ENCODE measurements at regions not wholly inside any gene's neighbourhood (a gene's known extent, or its start where the extent isn't known, plus 50 kb on each side); places are given as distances from the start of the nearest gene placed in this dataset.

DNA sequence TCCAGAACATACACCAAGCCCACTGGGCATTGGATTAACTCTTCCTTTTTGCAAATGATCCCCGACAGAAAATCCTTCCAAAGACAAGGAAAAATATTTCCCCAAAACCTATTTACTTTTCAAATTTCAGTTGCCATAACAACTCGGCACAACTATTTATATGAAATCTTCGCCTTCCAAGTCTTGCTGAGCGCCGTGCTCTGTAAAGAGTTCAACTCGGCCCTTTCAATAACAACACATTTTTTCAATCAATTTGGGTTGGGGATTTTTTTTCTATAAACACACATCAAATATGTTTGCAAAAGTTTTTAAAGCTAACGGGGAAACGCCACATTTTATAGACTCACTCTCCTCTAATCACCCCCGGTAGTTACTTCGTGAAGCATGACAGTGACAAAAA is 333.8 kb downstream of the MN1 start (continued):
- TF ChIP-seq, protein P1, sequence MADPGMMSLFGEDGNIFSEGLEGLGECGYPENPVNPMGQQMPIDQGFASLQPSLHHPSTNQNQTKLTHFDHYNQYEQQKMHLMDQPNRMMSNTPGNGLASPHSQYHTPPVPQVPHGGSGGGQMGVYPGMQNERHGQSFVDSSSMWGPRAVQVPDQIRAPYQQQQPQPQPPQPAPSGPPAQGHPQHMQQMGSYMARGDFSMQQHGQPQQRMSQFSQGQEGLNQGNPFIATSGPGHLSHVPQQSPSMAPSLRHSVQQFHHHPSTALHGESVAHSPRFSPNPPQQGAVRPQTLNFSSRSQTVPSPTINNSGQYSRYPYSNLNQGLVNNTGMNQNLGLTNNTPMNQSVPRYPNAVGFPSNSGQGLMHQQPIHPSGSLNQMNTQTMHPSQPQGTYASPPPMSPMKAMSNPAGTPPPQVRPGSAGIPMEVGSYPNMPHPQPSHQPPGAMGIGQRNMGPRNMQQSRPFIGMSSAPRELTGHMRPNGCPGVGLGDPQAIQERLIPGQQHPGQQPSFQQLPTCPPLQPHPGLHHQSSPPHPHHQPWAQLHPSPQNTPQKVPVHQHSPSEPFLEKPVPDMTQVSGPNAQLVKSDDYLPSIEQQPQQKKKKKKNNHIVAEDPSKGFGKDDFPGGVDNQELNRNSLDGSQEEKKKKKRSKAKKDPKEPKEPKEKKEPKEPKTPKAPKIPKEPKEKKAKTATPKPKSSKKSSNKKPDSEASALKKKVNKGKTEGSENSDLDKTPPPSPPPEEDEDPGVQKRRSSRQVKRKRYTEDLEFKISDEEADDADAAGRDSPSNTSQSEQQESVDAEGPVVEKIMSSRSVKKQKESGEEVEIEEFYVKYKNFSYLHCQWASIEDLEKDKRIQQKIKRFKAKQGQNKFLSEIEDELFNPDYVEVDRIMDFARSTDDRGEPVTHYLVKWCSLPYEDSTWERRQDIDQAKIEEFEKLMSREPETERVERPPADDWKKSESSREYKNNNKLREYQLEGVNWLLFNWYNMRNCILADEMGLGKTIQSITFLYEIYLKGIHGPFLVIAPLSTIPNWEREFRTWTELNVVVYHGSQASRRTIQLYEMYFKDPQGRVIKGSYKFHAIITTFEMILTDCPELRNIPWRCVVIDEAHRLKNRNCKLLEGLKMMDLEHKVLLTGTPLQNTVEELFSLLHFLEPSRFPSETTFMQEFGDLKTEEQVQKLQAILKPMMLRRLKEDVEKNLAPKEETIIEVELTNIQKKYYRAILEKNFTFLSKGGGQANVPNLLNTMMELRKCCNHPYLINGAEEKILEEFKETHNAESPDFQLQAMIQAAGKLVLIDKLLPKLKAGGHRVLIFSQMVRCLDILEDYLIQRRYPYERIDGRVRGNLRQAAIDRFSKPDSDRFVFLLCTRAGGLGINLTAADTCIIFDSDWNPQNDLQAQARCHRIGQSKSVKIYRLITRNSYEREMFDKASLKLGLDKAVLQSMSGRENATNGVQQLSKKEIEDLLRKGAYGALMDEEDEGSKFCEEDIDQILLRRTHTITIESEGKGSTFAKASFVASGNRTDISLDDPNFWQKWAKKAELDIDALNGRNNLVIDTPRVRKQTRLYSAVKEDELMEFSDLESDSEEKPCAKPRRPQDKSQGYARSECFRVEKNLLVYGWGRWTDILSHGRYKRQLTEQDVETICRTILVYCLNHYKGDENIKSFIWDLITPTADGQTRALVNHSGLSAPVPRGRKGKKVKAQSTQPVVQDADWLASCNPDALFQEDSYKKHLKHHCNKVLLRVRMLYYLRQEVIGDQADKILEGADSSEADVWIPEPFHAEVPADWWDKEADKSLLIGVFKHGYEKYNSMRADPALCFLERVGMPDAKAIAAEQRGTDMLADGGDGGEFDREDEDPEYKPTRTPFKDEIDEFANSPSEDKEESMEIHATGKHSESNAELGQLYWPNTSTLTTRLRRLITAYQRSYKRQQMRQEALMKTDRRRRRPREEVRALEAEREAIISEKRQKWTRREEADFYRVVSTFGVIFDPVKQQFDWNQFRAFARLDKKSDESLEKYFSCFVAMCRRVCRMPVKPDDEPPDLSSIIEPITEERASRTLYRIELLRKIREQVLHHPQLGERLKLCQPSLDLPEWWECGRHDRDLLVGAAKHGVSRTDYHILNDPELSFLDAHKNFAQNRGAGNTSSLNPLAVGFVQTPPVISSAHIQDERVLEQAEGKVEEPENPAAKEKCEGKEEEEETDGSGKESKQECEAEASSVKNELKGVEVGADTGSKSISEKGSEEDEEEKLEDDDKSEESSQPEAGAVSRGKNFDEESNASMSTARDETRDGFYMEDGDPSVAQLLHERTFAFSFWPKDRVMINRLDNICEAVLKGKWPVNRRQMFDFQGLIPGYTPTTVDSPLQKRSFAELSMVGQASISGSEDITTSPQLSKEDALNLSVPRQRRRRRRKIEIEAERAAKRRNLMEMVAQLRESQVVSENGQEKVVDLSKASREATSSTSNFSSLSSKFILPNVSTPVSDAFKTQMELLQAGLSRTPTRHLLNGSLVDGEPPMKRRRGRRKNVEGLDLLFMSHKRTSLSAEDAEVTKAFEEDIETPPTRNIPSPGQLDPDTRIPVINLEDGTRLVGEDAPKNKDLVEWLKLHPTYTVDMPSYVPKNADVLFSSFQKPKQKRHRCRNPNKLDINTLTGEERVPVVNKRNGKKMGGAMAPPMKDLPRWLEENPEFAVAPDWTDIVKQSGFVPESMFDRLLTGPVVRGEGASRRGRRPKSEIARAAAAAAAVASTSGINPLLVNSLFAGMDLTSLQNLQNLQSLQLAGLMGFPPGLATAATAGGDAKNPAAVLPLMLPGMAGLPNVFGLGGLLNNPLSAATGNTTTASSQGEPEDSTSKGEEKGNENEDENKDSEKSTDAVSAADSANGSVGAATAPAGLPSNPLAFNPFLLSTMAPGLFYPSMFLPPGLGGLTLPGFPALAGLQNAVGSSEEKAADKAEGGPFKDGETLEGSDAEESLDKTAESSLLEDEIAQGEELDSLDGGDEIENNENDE (IDR thresholded peaks at IDR 0.05; ENCODE audit: insufficient replicate concordance, low read length), result no peak
- TF ChIP-seq POLR2A (IDR thresholded peaks at IDR 0.05; ENCODE audit: control extremely low read depth in 1 of 2, low read depth in 2 of 2, low read length in 2 of 2) (no peak), ASH2L (IDR thresholded peaks at IDR 0.05; ENCODE audit: low read length) (no peak), SP2 (IDR thresholded peaks at IDR 0.05; ENCODE audit: low read length) (no peak), SUZ12 (IDR thresholded peaks at IDR 0.05; ENCODE audit: low read length) (no peak), TBP (IDR thresholded peaks at IDR 0.05; ENCODE audit: low read depth, low read length) (no peak)
- TF ChIP-seq, protein P2, sequence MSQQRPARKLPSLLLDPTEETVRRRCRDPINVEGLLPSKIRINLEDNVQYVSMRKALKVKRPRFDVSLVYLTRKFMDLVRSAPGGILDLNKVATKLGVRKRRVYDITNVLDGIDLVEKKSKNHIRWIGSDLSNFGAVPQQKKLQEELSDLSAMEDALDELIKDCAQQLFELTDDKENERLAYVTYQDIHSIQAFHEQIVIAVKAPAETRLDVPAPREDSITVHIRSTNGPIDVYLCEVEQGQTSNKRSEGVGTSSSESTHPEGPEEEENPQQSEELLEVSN (IDR thresholded peaks at IDR 0.05), result no peak

Data from H1 (cell line).